Retina (tissue), 1 donor: ENCODE measurements at regions not wholly inside any gene's neighbourhood (a gene's known extent, or its start where the extent isn't known, plus 50 kb on each side); places are given as distances from the start of the nearest gene placed in this dataset.
"Not testable (repeated sequence)": the region's sequence is repeated elsewhere in the genome, so short reads cannot be mapped to it uniquely, and the experiment has no call there.

Experiments used
- DNase-seq: peaks from one replicate; pipeline ENCODE4 v3.0.0-alpha.2; 2016

- DNase-seq, result no peak
These were observed 251.6 kb upstream of the SLC16A7 start for GRCh38 chr12:59344224-59344623.

- DNase-seq, result peak; percentile 7
These were observed 266.4 kb upstream of the SLC16A7 start for GRCh38 chr12:59329462-59329861.

- not testable (repeated sequence) for DNase-seq
These were observed 267.3 kb upstream of the SLC16A7 start for GRCh38 chr12:59328395-59329075.

- DNase-seq, result not testable (repeated sequence)
These were observed 269.4 kb upstream of the SLC16A7 start for GRCh38 chr12:59326457-59326856.

- DNase-seq, result peak; percentile 12
These were observed 273.4 kb upstream of the SLC16A7 start for GRCh38 chr12:59322473-59322872.

- DNase-seq, result no peak
These were observed 274.6 kb upstream of the SLC16A7 start for GRCh38 chr12:59321278-59321677.

- DNase-seq, result no peak
These were observed 275.7 kb upstream of the SLC16A7 start for GRCh38 chr12:59320112-59320511.

GRCh38 chr12:59318940-59319339 is 276.9 kb upstream of the SLC16A7 start:
- no peak for DNase-seq

- no peak for DNase-seq
These were observed 278.2 kb upstream of the SLC16A7 start for GRCh38 chr12:59317598-59317997.

GRCh38 chr12:59316938-59317337 is 278.9 kb upstream of the SLC16A7 start:
- DNase-seq, result no peak

GRCh38 chr12:59316354-59316753 is 279.5 kb upstream of the SLC16A7 start:
- DNase-seq, result not testable (repeated sequence)

- DNase-seq, result no peak
These were observed 281.6 kb upstream of the SLC16A7 start for GRCh38 chr12:59314209-59314608.

- no peak for DNase-seq
These were observed 291.6 kb upstream of the SLC16A7 start for GRCh38 chr12:59304077-59304721.

GRCh38 chr12:59298296-59298695 is 297.5 kb upstream of the SLC16A7 start:
- DNase-seq, result peak; percentile 54

GRCh38 chr12:59294221-59294620 is 301.6 kb upstream of the SLC16A7 start:
- no peak for DNase-seq

- no peak for DNase-seq
These were observed 312.8 kb upstream of the SLC16A7 start for GRCh38 chr12:59282999-59283398.

GRCh38 chr12:59273561-59273960 is 322.3 kb upstream of the SLC16A7 start:
- not testable (repeated sequence) for DNase-seq

GRCh38 chr12:59268295-59268809 is 327.5 kb upstream of the SLC16A7 start:
- DNase-seq, result no peak

GRCh38 chr12:59260202-59260601 is 335.6 kb upstream of the SLC16A7 start:
- DNase-seq, result no peak

GRCh38 chr12:59252731-59253130 is 332.4 kb upstream of the LRIG3 start:
- no peak for DNase-seq

GRCh38 chr12:59250766-59251165 is 330.5 kb upstream of the LRIG3 start:
- no peak for DNase-seq

- DNase-seq, result no peak
These were observed 319.7 kb upstream of the LRIG3 start for GRCh38 chr12:59240048-59240447.

- DNase-seq, result no peak
These were observed 314.1 kb upstream of the LRIG3 start for GRCh38 chr12:59234391-59234790.

- no peak for DNase-seq
These were observed 310.0 kb upstream of the LRIG3 start for GRCh38 chr12:59230334-59230733.
